DMS53 (cell line): ENCODE measurements at regions not wholly inside any gene's neighbourhood (a gene's known extent, or its start where the extent isn't known, plus 50 kb on each side); places are given as distances from the start of the nearest gene placed in this dataset.
A peak's percentile ranks its signal among the peaks of the same experiment; 100 is the strongest.

Experiments
- DNase-seq: peaks from one replicate; lab custom pipeline; 2025; lab: John Stamatoyannopoulos, UW

DNA sequence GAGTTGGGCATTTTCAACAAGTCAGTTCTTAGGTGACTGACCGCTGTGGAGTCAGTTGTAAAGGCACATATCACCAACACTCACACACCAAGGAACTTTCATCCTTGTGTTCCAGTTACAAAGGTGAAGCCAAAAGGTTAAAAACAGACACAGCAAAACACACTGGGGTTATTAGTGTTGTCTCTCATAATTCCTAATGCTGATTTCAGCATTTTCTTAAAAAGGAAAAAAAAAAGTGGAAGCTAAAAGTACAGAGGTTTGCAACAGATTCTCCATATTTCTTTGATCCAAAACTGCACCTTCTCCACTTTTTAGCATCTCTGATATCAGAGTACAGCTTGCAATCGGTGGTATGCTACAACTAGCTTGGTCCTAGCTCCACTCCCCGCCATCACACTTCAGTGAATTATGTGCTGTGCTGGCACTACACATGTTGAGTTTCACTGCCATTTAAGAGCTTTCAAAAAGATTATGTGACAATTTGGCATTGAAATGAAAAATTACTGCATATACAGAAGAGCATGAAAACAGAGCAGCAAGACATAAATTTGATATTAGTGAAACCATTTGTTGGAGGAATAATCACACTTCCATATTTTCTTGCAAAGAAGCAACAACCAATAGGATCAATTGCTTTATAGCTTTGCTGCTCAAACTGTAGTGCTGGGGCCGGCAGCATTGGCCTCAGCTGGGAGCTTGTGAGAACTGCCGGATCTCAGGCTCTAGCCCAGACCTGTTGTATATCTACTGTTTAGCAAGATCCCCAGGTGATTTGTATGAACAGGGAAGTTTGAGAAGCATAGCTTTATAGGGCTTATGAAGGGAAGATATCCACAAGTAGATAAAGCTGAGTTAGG, 62.3 kb upstream of the DAPL1 start:
- DNase-seq, result no peak

DNA sequence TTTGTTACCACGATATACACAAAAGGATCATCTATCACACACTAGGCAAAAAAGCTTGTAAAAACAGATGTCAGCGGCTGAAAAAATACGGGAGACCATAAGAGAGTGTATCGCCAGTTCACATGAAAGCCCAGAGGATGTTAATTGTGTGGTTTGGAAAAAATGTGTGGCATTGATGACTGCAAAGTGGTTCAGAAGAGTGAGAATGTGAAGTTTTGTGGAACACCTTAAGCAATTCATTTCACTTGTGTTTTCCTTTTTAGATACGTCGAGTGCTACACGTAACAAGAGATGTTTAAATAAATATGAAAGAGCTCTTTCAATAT, 61.7 kb upstream of the DAPL1 start:
- DNase-seq, result no peak

DNA sequence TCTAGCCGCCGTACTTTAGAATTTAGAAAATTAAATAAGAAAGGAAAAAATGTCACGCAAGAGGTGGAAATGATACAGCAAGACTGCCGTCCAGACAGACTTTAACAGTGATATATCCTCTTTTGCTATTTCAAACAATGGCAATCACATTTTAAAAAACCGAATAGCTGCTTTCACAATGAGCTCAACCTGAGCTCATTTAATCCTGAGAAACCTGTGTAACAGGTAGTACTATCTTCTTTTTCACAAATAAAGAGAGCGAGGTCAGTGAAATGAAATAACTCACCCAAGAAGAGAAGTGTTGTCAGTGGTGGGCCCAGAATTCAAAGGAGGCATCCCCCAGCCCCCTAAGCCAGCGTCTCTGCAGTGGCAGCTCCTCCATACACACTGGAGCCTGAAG, 60.7 kb upstream of the DAPL1 start:
- DNase-seq, result peak; percentile 15

DNA sequence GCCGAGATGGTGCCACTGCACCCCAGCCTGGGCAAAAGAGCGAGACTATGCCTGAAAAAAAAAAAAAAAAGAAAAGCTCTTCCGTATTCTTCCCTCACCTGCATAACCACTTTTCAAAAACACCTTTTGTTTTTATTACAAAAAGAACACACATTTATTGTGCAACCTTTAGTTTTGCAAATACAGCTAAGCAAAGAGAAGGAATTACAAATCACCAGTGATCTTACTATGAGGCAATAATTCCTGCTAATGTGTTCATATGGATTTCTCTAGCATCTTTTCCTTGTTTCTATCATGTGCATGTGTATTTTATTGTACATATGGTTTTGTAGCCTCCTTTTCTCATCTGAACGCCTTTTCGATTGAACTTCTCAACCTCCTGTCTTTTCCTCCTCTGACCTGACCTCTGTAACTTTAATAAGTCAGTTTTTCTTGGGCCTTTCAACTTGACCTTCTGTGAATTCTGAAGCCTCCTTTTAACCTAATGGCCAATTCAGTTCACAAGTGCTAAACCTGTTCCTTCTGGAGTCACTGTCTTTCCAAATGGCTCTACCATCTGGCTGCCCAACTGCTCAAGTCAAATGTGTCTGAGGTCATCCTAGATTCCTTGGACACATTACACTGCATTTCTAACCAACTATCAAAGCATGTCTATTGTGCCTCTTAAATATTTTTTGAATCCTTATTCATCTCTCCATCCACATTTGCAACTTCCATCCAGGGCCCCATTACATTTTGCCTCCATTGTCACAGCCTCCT, 59.1 kb upstream of the DAPL1 start:
- peak; percentile 51 for DNase-seq

DNA sequence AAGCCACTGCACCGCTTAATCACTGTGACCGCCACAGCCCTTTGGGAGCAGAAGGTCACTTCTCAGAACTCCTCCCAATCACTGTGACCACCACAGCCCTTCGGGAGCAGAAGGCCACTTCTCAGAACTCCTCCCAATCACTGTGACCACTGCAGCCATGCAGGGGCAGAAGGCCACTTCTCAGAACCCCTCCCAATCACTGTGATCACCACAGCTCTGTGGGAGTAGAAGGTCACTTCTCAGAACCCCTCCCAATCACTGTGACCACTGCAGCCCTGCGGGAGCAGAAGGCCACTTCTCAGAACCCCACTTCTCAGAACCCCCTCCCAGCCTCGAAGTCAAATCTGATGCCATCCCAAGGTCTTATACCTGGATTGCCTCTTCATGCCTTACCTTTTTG, 56.8 kb upstream of the DAPL1 start:
- no peak for DNase-seq

DNA sequence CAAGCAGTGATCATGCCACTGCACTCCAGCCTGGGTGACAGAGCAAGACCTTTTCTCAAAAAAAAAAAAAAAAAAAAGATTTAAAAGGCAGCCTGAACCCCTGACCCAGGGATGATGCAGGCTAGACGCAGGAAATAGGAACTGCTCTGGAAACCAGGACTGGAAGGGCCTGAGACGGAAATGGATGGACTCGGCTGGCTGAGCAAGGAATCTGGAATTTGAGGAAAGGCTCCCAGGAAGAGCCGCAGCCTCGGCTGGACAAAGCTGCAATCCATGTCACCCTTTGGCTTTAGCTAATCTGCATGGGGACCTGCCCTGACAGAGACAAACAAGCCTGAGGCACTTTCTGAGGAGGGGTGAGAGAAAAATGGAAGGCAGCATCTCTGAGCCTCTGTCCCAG, 55.0 kb upstream of the DAPL1 start:
- no peak for DNase-seq

DNA sequence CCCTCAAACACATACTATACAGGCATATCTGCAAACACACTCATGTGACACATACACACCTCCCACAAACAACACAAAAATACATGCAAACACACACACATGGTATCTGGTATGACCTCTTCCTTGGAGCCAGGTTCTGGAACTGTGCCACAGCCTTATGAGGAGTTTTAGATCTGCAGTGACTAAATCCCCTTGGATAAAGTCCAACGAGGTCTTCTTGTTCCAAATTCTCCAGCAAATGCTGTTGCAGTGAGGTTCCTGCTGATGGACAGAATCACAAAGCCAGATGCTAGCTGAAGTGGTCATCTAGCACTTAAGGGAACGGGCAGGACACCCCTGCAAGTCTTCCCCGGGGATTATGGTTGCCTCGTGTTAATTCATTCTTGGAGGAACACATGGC, 54.5 kb upstream of the DAPL1 start:
- DNase-seq, result no peak

DNA sequence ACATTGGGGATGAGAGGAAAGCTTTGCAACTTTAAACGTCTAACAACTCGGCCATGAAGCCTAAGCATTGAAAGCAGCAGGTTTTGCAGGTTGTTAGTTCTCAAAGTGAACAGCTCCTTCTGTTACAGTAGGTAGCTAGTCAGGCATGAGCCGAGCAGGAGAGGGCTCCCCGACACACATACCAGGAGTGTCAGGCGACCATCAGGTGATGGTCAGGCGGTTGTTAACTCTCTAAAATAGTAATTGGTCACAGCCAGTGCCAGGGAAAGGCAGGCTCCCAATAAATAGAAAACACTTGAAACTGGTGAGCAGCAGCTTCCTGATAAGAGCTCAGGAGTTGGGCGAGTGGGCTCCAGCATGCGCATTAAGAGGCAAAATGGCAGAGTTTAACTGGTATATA, 53.5 kb upstream of the DAPL1 start:
- peak; percentile 20 for DNase-seq

DNA sequence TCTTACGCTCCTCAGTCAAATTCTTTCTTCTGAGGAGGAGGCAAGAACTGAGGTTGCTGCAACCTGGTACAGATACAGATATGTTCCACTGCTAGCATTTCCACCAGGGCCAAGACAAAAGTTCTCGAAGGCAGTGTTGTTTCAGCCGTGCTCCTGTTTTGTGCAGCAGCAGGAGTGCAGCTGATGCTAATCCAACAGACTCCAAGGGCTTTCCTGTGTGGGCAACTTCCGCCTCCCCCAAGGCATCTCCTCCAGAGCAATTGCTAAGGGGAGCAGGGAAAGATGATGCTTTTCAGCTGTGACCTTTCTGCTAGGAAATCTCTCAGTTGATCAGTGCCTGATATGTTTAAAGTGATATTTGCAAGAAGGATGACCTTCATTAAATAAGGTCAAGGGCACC, 52.6 kb upstream of the DAPL1 start:
- DNase-seq, result no peak

DNA sequence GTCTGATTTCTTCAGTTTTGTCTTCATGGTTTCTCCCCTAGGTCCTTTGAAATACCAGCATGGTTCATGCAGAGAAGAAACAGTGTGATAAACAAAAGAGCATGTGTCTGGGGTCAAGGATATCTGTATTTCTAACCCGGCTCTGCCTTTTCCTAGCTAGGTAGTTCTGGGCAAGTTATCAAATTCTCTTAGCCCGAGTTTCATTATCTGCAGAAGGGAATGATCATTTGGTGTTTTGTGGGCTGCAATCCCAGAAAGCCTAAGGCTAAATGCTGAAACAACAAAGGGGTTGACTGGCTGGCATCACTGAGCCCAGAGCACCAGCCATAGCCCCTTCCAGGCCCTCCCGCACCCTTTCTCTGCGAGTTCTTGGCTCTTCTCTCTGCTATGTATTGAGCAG, 51.7 kb upstream of the DAPL1 start:
- no peak for DNase-seq

DNA sequence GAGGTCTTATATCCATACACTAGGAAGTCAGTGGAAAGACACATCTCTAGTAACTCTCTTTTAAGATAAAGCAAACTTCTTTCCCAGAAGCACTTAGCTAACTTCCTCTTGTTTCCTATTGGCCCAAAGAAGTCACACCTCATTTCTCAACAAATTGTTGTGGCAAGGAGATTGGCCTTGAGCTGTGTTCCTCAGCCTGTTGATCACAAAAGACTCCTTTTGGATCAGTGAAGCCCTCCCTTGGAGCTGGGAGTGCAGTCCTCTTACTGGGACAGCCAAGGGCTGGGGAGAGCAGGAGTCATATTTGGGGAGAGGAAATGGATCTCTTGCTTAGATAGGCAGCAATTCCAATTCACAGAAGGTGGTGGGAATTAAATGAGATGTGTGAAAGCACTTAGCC, 51.2 kb upstream of the DAPL1 start:
- DNase-seq, result no peak

DNA sequence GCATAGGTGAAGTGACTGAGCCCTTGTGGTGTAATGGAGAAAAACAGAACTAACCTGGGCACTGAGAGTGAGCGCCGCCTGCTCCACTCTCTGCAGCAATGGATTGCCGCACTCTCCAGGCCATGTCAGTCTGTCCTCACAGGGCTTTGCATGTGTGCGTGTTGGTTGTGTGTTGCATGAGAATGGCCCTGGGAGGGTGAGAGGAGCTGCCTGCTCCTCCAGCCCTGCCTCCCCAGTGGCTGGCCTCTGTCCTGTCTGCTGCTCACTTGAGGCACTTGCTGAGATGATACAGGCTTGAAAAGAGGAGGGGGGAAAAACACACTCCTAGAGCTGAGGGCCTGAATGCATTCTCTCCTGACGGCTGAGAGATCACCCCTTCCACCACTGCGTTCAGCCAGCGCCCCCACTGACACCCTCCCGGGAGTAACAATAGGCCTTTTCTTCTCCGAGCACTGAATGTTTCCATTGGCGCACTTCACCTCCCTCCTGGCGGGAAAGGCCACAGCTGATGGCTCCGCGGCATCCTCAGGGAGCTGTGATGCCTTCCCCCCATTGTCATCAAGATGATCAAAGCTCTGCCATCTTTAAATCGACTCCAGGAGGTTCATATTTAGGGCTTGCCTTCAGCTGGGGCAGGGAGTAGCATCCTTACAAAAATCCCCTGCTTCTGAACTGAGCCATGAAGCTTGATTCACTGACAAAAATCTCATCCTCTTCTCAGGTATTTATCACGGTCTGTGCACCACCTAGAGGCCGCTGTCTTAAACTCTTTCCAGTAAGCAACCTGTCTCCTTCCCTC, 49.9 kb upstream of the DAPL1 start:
- DNase-seq, result peak; percentile 87
